CD8-positive, alpha-beta memory T cell (primary cell): ENCODE measurements at regions not wholly inside any gene's neighbourhood (a gene's known extent, or its start where the extent isn't known, plus 50 kb on each side); places are given as distances from the start of the nearest gene placed in this dataset.
"Not testable (repeated sequence)": the region's sequence is repeated elsewhere in the genome, so short reads cannot be mapped to it uniquely, and the experiment has no call there.

Experiments
- CTCF ChIA-PET: fragments of 350-600 bp; sonication (Branson Sonifier 250); formaldehyde crosslinking; loops from one replicate; lab custom pipeline; 2021; ENCODE audit warnings: antibody characterized with exemption; lab: Charles Lee
- POLR2A ChIA-PET: fragments of 350-600 bp; sonication (Branson Sonifier 250); formaldehyde crosslinking; loops from one replicate; lab custom pipeline; 2021; ENCODE audit warnings: antibody characterized with exemption; lab: Charles Lee
- DNase-seq, 5 donors: peaks; one replicate each; pipeline versions ENCODE4 v3.0.0 to v3.0.0-alpha.2; 2020 to 2022; ENCODE audit warnings: mixed read lengths in 1 of 5
- H3K27ac ChIP-seq: one replicate; pipeline ENCODE4 v1.7.0; 2013; ENCODE audit warnings: low read depth, mild to moderate bottlenecking, low read length, moderate library complexity
- H3K27me3 ChIP-seq: 2 replicates; pipeline ENCODE4 v1.7.0; 2013; ENCODE audit warnings: low read length, mild to moderate bottlenecking; ENCODE audit not compliant: insufficient read depth, poor library complexity, severe bottlenecking
- H3K36me3 ChIP-seq: 2 replicates; pipeline ENCODE4 v1.7.0; 2013; ENCODE audit warnings: mild to moderate bottlenecking, low read length, moderate library complexity; ENCODE audit not compliant: insufficient read depth
- H3K4me1 ChIP-seq: 2 replicates; pipeline ENCODE4 v1.7.0; 2013; ENCODE audit warnings: mild to moderate bottlenecking, low read length, moderate library complexity; ENCODE audit not compliant: insufficient read depth
- H3K4me3 ChIP-seq: 2 replicates; pipeline ENCODE4 v1.7.0; 2013; ENCODE audit warnings: mild to moderate bottlenecking, low read length
- H3K9me3 ChIP-seq: 2 replicates; pipeline ENCODE4 v1.7.0; 2013; ENCODE audit warnings: mild to moderate bottlenecking, low read length
- H3K27ac Mint-ChIP-seq, 8 donors: one replicate each; pipeline ENCODE4 v1.8.0; 2020 to 2021; ENCODE audit warnings: mixed read lengths in 8 of 8, mild to moderate bottlenecking in 6 of 8, inconsistent platforms in 3 of 8, moderate library complexity in 3 of 8
- H3K27me3 Mint-ChIP-seq, 2 donors: one replicate each; pipeline ENCODE4 v1.8.0; 2020 to 2021; ENCODE audit warnings: mixed read lengths in 2 of 2, mild to moderate bottlenecking in 1 of 2, moderate library complexity in 1 of 2
- H3K36me3 Mint-ChIP-seq, 3 donors: one replicate each; pipeline ENCODE4 v1.8.0; 2020 to 2021; ENCODE audit warnings: mixed read lengths in 3 of 3, inconsistent platforms in 1 of 3, mild to moderate bottlenecking in 1 of 3
- H3K4me1 Mint-ChIP-seq, 3 donors: one replicate each; pipeline ENCODE4 v1.8.0; 2020 to 2021; ENCODE audit warnings: mixed read lengths in 3 of 3, inconsistent platforms in 1 of 3, mild to moderate bottlenecking in 1 of 3
- H3K4me3 Mint-ChIP-seq, 7 donors: one replicate each; pipeline ENCODE4 v1.8.0; 2020 to 2021; ENCODE audit warnings: mixed read lengths in 7 of 7, mild to moderate bottlenecking in 6 of 7, moderate library complexity in 4 of 7, inconsistent platforms in 2 of 7
- H3K9me3 Mint-ChIP-seq, 5 donors: one replicate each; pipeline ENCODE4 v1.8.0; 2020 to 2022; ENCODE audit warnings: mixed read lengths in 5 of 5, mild to moderate bottlenecking in 3 of 5, moderate library complexity in 2 of 5, inconsistent platforms in 1 of 5

DNA sequence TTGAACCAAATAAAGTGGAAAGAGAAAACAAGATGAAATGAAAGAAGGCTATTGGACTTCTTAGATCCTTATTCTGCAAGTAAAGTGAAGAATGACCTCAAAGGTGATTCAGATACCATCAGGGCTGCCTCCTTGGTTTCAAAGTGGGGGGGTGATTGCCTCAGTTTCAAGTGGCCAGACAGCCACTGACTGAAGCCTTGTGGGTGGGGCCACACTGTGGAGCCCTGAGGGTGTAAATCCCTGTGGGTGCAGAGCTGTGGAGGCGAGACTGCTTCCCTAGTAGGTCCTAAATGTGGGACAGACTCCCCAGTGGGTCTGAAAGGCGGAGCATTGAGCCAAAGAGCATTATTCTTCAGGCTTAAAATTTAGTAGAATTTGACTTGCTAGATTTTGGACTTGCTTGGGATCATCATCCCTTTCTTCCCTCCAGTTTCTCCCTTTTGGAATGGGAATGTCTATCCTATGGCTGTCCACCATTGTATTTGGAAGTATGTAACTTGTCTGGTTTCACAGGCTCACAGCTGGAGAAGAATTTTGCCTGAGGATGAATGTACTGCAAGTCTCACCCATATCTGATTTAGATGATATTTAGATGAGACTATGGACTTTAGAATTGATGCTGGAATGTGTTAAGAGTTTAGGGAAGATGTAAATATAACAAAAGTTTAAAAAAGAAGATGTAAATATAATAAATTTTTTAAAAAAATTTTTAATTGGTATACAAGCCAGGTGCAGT lies 71.6 kb upstream of the SOX13 start:
- Histone ChIP-seq H3K9me3 (no peaks in the 10 kb centered on the region), H3K27ac (no peak overlapping the region), H3K27me3 (no peaks in the 10 kb centered on the region), H3K4me3 (no peak overlapping the region), H3K36me3 (no peaks in the 10 kb centered on the region), H3K4me1 (no peaks in the 10 kb centered on the region)
- no peak overlapping the region for H3K4me3 Mint-ChIP-seq
- no peak for DNase-seq
- peaks cover 0 to 4% (median 2%) of the 10 kb centered on the region in 5 donors for H3K9me3 Mint-ChIP-seq
- peaks cover 0 to 5% (median 2%) of the 10 kb centered on the region in 3 donors for H3K36me3 Mint-ChIP-seq
- H3K27ac Mint-ChIP-seq: no peak overlapping the region
- peaks cover 6 to 12% (median 6%) of the 10 kb centered on the region in 3 donors for H3K4me1 Mint-ChIP-seq
- peaks cover 3 to 15% of the 10 kb centered on the region in 2 donors for H3K27me3 Mint-ChIP-seq
- ChIA-PET POLR2A (no interaction called here), CTCF (no interaction called here)

DNA sequence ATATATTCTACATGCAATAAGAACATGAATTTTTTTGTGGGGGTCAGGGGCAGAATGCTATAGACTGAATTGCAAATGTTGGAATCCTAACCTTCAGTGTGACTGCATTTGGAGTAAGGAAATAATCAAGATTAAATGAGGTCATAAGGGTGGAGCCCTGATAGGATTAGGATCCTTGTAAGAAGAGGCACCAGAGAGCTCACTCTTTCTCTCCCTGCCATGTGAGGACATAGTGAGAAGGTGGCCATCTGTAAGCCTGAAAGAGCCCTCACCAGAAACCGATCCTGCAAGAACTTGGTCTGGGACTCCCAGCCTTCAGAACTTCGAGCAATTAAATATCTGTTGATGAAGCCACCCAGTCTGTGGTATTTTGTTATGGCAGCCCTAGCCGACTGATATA lies 70.3 kb upstream of the SOX13 start:
- Histone ChIP-seq H3K9me3 (no peaks in the 10 kb centered on the region), H3K36me3 (no peaks in the 10 kb centered on the region), H3K4me3 (no peak overlapping the region), H3K27ac (no peak overlapping the region), H3K27me3 (no peaks in the 10 kb centered on the region), H3K4me1 (no peaks in the 10 kb centered on the region)
- Mint-ChIP-seq H3K36me3 (peaks cover 0 to 5% (median 2%) of the 10 kb centered on the region in 3 donors), H3K27me3 (peaks cover 5 to 13% of the 10 kb centered on the region in 2 donors), H3K4me3 (no peak overlapping the region), H3K4me1 (peaks cover 6 to 12% (median 6%) of the 10 kb centered on the region in 3 donors), H3K27ac (no peak overlapping the region), H3K9me3 (peaks cover 0 to 4% (median 2%) of the 10 kb centered on the region in 5 donors)
- DNase-seq: no peak
- CTCF ChIA-PET: no interaction called here
- POLR2A ChIA-PET: no interaction called here

GRCh38 chr1:204003536-204003935 lies 69.4 kb upstream of the SOX13 start:
- H3K27me3 ChIP-seq: no peaks in the 10 kb centered on the region

GRCh38 chr1:204011426-204011825 lies 61.5 kb upstream of the SOX13 start:
- POLR2A ChIA-PET: no interaction called here
- no peaks in the 10 kb centered on the region for H3K9me3 ChIP-seq
- Mint-ChIP-seq H3K9me3 (no peaks in the 10 kb centered on the region), H3K27me3 (peaks cover 8 to 14% of the 10 kb centered on the region in 2 donors), H3K36me3 (no peaks in the 10 kb centered on the region), H3K27ac (no peak overlapping the region), H3K4me3 (no peak overlapping the region), H3K4me1 (no peaks in the 10 kb centered on the region)
- no peaks in the 10 kb centered on the region for H3K4me1 ChIP-seq
- H3K4me3 ChIP-seq: no peak overlapping the region
- H3K27me3 ChIP-seq: no peaks in the 10 kb centered on the region
- DNase-seq: no peak
- H3K27ac ChIP-seq: no peak overlapping the region
- no peaks in the 10 kb centered on the region for H3K36me3 ChIP-seq
- CTCF ChIA-PET: no interaction called here

More at GRCh38 chr1:204003536-204003935, 69.4 kb upstream of the SOX13 start:
- peaks cover 6 to 12% (median 6%) of the 10 kb centered on the region in 3 donors for H3K4me1 Mint-ChIP-seq
- Histone ChIP-seq H3K27ac (no peak overlapping the region), H3K9me3 (no peaks in the 10 kb centered on the region), H3K36me3 (no peaks in the 10 kb centered on the region), H3K4me1 (no peaks in the 10 kb centered on the region), H3K4me3 (no peak overlapping the region)
- H3K4me3 Mint-ChIP-seq: no peak overlapping the region
- peaks cover 4 to 15% of the 10 kb centered on the region in 2 donors for H3K27me3 Mint-ChIP-seq
- CTCF ChIA-PET: no interaction called here
- H3K9me3 Mint-ChIP-seq: peaks cover 0 to 4% (median 2%) of the 10 kb centered on the region in 5 donors
- DNase-seq: no peak
- POLR2A ChIA-PET: no interaction called here
- H3K27ac Mint-ChIP-seq: no peak overlapping the region
- peaks cover 0 to 5% (median 2%) of the 10 kb centered on the region in 3 donors for H3K36me3 Mint-ChIP-seq

GRCh38 chr1:204013052-204013451 lies 59.9 kb upstream of the SOX13 start:
- DNase-seq: no peak
- H3K9me3 ChIP-seq: no peaks in the 10 kb centered on the region
- no peak overlapping the region for H3K27ac ChIP-seq
- H3K27me3 Mint-ChIP-seq: peaks cover 4% of the 10 kb centered on the region in 2 donors
- no peaks in the 10 kb centered on the region for H3K36me3 ChIP-seq
- H3K4me3 ChIP-seq: no peak overlapping the region
- H3K36me3 Mint-ChIP-seq: no peaks in the 10 kb centered on the region
- ChIA-PET POLR2A (no interaction called here), CTCF (no interaction called here)
- H3K4me1 ChIP-seq: no peaks in the 10 kb centered on the region
- no peaks in the 10 kb centered on the region for H3K9me3 Mint-ChIP-seq
- H3K27me3 ChIP-seq: no peaks in the 10 kb centered on the region
- no peak overlapping the region for H3K27ac Mint-ChIP-seq
- no peak overlapping the region for H3K4me3 Mint-ChIP-seq
- H3K4me1 Mint-ChIP-seq: no peaks in the 10 kb centered on the region

DNA sequence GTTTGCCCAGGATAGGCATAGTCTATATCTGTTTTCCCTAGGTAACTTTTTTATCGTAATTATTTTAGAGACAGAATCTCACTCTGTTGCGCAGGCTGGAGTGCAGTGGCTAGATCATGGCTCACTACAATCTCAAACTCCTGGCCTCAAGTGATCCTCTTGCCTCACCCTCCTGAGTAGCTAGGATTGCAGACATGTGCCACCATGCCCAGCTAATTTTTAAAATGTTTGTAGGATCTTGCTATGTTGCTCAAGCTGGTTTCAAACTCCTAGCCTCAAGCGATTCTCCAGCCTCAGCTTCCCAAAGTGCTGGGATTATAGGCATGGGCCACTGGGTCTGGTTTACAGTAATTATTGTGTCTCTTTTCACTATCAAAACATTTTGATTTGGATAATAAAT lies 58.6 kb upstream of the SOX13 start:
- no peak overlapping the region for H3K27ac Mint-ChIP-seq
- DNase-seq: no peak
- H3K4me1 Mint-ChIP-seq: no peaks in the 10 kb centered on the region
- H3K4me3 ChIP-seq: no peak overlapping the region
- ChIA-PET POLR2A (no interaction called here), CTCF (no interaction called here)
- H3K9me3 Mint-ChIP-seq: no peaks in the 10 kb centered on the region
- peaks cover 0 to 4% of the 10 kb centered on the region in 2 donors for H3K27me3 Mint-ChIP-seq
- H3K4me1 ChIP-seq: no peaks in the 10 kb centered on the region
- H3K9me3 ChIP-seq: no peaks in the 10 kb centered on the region
- H3K27ac ChIP-seq: no peak overlapping the region
- no peak overlapping the region for H3K4me3 Mint-ChIP-seq
- no peaks in the 10 kb centered on the region for H3K36me3 Mint-ChIP-seq
- no peaks in the 10 kb centered on the region for H3K36me3 ChIP-seq
- no peaks in the 10 kb centered on the region for H3K27me3 ChIP-seq

DNA sequence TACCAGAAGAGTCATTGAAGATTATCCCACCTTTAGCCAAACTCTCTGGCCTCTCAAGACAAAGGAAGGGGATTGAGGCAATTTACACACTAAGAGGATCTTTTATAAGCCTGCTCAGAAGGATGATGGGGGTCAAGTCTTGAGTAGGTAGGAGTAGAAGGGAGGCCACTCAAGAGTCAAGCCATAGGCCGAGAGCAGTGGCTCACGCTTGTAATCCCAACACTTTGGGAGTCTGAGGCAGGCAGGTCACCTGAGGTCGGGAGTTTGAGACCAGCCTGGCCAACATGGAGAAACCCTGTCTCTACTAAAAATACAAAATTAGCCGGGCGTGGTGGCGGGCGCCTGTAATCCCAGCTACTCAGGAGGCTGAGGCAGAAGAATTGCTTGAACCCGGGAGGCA lies 58.0 kb upstream of the SOX13 start:
- H3K4me3 ChIP-seq, H3K27me3 Mint-ChIP-seq, H3K27ac Mint-ChIP-seq, H3K27ac ChIP-seq, CTCF ChIA-PET, H3K4me1 Mint-ChIP-seq, H3K36me3 ChIP-seq, DNase-seq, H3K9me3 Mint-ChIP-seq, H3K4me1 ChIP-seq, H3K9me3 ChIP-seq, H3K27me3 ChIP-seq, H3K4me3 Mint-ChIP-seq, H3K36me3 Mint-ChIP-seq: not testable (repeated sequence)
- POLR2A ChIA-PET: interaction anchor here (0.7 kb wide), 1 partner anchor 583 kb away, joined by 16 read pairs; no protein-coding TSS in a partner anchor

DNA sequence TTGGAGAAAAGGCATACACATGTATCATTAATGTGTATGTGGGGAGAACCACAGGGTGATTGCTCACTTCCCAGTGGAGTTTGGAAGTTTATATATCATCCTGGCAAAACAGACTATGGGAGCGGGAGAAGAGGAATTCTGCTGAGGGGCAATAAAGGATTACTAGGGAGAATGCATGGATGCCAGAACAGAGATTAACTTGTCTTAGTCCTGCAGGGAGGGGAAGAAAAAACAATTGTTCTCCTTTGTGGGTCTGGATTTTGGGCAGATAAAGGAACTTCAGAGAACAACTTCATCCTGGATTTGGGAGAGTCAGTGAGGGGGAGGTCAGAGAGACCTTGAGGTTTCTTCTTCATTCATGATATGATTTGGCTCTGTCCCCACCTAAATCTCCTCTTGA lies 55.9 kb upstream of the SOX13 start:
- no peak for DNase-seq
- Histone ChIP-seq H3K27ac (no peak overlapping the region), H3K4me1 (no peaks in the 10 kb centered on the region), H3K27me3 (no peaks in the 10 kb centered on the region), H3K4me3 (no peak overlapping the region), H3K36me3 (no peaks in the 10 kb centered on the region), H3K9me3 (no peaks in the 10 kb centered on the region)
- ChIA-PET POLR2A (no interaction called here), CTCF (no interaction called here)
- Mint-ChIP-seq H3K27ac (no peak overlapping the region), H3K36me3 (no peaks in the 10 kb centered on the region), H3K4me3 (no peak overlapping the region), H3K27me3 (peaks cover 0 to 4% of the 10 kb centered on the region in 2 donors), H3K9me3 (no peaks in the 10 kb centered on the region), H3K4me1 (no peaks in the 10 kb centered on the region)
